AG04449 (cell line): ENCODE measurements at regions not wholly inside any gene's neighbourhood (a gene's known extent, or its start where the extent isn't known, plus 50 kb on each side); places are given as distances from the start of the nearest gene placed in this dataset.

Experiments used
- CTCF ChIA-PET: fragments of 350-600 bp; formaldehyde crosslinking; extraction: SDS; loops from one replicate; lab custom pipeline; 2021; ENCODE audit warnings: antibody characterized with exemption; lab: Yijun Ruan, JAX
- POLR2A ChIA-PET: fragments of 400-600, 350-600 bp; formaldehyde crosslinking; extraction: SDS; loops from one replicate; lab custom pipeline; 2020; ENCODE audit warnings: antibody characterized with exemption, inconsistent platforms; lab: Yijun Ruan, JAX
- DNase-seq: peaks from one replicate; pipeline ENCODE4 v3.0.0-alpha.2; 2010; ENCODE audit warnings: low read depth, low spot score
- H3K4me3 ChIP-seq: 2 replicates; pipeline ENCODE4 v1.5.1; 2011; ENCODE audit warnings: low read depth, mild to moderate bottlenecking, control low read depth, low read length
- CTCF ChIP-seq: IDR thresholded peaks from one replicate; pipeline ENCODE4 v1.5.1; 2011; ENCODE audit warnings: mild to moderate bottlenecking, moderate library complexity, low read length, control low read depth, inconsistent platforms; ENCODE audit not compliant: insufficient read depth; ENCODE audit errors: missing control alignments

GRCh38 chr7:116310141-116310540 is 99.8 kb downstream of the TES start:
- ChIA-PET CTCF (no interaction called here), POLR2A (no interaction called here)
- DNase-seq, result no peak
- TF ChIP-seq CTCF, result no peak
- no peak overlapping the region for H3K4me3 ChIP-seq

GRCh38 chr7:116311259-116311658 is 100.9 kb downstream of the TES start:
- no peak for DNase-seq
- H3K4me3 ChIP-seq, result no peak overlapping the region
- TF ChIP-seq CTCF, result no peak
- ChIA-PET CTCF (interaction anchor here (1.1 to 1.5 kb wide), 2 partner anchors 23 to 215 kb away, joined by 3 read pairs; no protein-coding TSS in a partner anchor), POLR2A (no interaction called here)

DNA sequence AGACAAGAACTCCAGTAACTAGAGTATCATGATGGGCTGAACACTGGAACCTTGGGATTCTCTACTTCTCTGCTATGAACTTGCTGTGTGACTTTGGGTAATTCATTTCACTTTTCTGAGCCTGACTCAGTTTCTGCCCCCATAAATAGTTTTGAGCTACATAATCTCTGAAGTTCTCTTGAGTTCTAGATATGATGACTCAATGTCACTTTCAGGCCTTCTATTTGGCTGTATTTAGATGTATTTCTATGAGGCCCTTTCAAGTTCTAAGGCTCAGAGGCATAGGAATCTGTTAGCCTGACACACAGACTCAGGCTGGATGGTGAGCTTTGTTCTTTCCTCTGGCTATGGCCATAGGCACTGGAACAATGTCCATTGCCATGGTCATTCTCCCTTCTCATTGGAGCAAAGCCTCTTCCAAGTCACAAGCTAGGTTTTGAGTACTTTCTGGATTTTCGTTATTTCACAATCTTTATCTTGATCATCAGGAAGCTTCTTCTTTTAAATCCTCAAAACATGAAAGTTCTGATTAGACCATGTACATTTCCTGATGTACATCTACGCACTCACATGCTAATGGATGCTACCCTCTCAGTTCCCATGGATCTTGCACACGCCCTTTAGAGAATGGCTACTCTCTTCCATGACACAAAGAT is 101.6 kb downstream of the TES start:
- no peak overlapping the region for H3K4me3 ChIP-seq
- DNase-seq, result no peak
- ChIA-PET POLR2A (no interaction called here), CTCF (interaction anchor here (0.6 to 1.5 kb wide), 3 partner anchors 23 to 235 kb away, joined by 3 read pairs; no protein-coding TSS in a partner anchor)
- TF ChIP-seq CTCF, result no peak

DNA sequence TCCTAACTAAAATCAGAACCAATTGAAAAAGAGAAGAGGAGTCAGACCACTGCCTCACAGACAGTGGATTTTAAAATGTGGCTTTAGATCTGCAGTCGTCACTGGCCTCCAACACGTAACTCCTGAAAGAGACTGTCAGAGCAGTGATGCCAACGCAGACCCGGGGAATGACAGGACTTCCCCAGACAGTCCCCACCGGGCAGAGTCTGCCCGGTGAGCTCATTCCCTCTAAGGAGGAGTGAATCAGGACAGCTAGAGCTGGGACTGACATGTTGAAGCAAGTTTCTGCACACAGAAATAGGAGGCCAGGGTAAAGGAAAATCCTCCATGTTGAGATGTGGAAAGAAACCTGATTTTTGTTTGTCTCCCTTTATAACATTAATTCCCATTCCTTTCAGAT is 105.0 kb downstream of the TES start:
- TF ChIP-seq CTCF, result no peak
- DNase-seq, result peak; percentile 33
- no peak overlapping the region for H3K4me3 ChIP-seq
- CTCF ChIA-PET, result interaction anchor here (0.7 to 1.7 kb wide), 2 partner anchors 56 to 211 kb away, joined by 3 to 5 read pairs; no protein-coding TSS in a partner anchor
- POLR2A ChIA-PET, result interaction anchor here (1.0 kb wide), 1 partner anchor 44 kb away, joined by 3 read pairs; no protein-coding TSS in a partner anchor

GRCh38 chr7:116315803-116316202 is 105.5 kb downstream of the TES start:
- H3K4me3 ChIP-seq, result no peak overlapping the region
- TF ChIP-seq CTCF, result no peak
- ChIA-PET POLR2A (interaction anchor here (1.0 kb wide), 1 partner anchor 44 kb away, joined by 3 read pairs; no protein-coding TSS in a partner anchor), CTCF (no interaction called here)
- DNase-seq, result no peak

DNA sequence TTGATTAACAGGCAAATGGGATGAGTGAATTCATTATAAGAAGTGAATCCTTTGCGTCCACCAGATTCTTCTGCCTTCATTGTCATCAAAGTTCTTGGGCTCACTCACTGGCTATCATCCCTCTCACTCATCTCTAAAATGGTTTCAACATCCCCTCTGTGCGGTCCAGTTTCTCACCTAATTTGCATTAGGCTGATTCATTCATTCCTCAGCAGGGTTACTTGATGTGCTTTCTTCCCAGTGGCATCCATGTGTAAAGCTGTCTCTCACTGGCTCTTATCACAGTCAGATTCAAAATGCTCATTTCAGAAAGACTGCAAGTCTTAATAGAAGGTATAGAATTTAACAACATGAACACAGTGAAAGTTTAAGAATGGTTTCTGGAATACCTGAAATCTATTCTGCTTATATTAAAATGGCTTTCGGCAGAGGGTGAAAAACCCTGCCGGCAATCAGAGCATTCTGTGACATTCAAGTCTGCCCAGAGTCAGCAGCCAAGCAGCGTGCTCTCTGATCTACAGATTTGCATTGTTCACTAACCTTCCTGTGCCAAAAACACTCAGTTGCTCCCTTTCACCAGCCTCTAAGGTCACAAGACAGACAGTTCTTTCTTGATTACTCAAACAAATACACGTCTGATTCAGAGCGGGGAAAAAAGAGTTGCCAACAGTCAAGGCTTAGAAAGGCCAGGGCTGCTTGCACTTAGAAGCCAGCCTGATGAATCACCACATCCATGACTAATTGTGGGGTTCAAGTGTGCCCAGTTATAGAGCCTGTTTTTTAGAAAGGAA is 106.7 kb downstream of the TES start:
- peak overlapping the region; percentile 12 for H3K4me3 ChIP-seq

More for the DNA sequence above, 106.7 kb downstream of the TES start:
- POLR2A ChIA-PET, result no interaction called here
- DNase-seq, result peak; percentile 99
- CTCF ChIA-PET, result no interaction called here
- no peak for TF ChIP-seq CTCF
